ENCODE measurements at regions not wholly inside any gene's neighbourhood (a gene's known extent, or its start where the extent isn't known, plus 50 kb on each side); places are given as distances from the start of the nearest gene placed in this dataset.

GRCh38 chr12:4030929-4031702 is 157.9 kb upstream of the PARP11 start:
- H3K4me1 ChIP-seq (ENCODE audit: control insufficient read depth, insufficient read depth, low read length) = peaks cover 5% of the 10 kb centered on the region
- peak overlapping the region; percentile 93 for H3K27ac ChIP-seq (ENCODE audit: low read depth, low read length)
- H3K36me3 Mint-ChIP-seq (ENCODE audit: low read depth) = peaks cover 25% of the 10 kb centered on the region
- 8 to 12% methylated on average over 33 to 75 of the region's 75 CpGs for WGBS, 2 experiments (ENCODE audit: insufficient coverage in 1 of 2, insufficient read length in 1 of 2)
- peak overlapping the region; percentile 26 for H3K9ac ChIP-seq (ENCODE audit: extremely low read depth, low read length, poor library complexity, severe bottlenecking)
- H3K4me1 Mint-ChIP-seq = peaks cover 34% of the 10 kb centered on the region
- H3K4me3 Mint-ChIP-seq = peak overlapping the region; percentile 41
- peaks cover 77% of the 10 kb centered on the region for H3K27me3 Mint-ChIP-seq (ENCODE audit: insufficient read depth)
- TF ChIP-seq CTCF (conservative IDR thresholded peaks at IDR 0.05) = no peak
- H3K9me3 Mint-ChIP-seq = no peaks in the 10 kb centered on the region
- H3K4me3 ChIP-seq (ENCODE audit: low read length) = no peak overlapping the region
- DNase-seq = peak; percentile 99
- peak overlapping the region; percentile 92 for H3K27ac Mint-ChIP-seq
- no peaks in the 10 kb centered on the region for H3K27me3 ChIP-seq (ENCODE audit: control insufficient read depth, insufficient read depth, low read length, poor library complexity, severe bottlenecking)
- H3K36me3 ChIP-seq (ENCODE audit: control insufficient read depth, insufficient read depth, low read length) = no peaks in the 10 kb centered on the region
- no peaks in the 10 kb centered on the region for H3K9me3 ChIP-seq (ENCODE audit: control insufficient read depth, low read length)

DNA sequence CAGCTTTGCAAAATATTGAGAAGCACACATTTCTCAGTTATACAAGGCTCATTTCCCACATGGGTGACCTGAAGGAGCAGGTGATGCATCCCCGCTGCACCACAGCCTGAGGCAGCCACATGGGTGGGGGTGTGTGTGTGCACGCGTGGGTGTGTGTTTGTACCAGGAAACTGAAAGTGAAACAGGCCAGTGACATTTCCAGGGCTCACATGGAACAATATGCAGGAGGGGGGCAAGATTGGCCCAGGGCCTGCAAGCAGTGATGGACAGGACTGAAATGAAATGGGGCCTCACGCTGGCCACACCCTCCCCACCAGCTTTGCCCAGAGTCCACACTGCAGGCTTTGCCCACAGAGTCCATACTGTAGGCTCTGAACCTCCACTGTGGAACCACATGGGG is 154.2 kb upstream of the PARP11 start:
- H3K27me3 Mint-ChIP-seq (ENCODE audit: insufficient read depth) = peaks cover 58% of the 10 kb centered on the region
- H3K36me3 Mint-ChIP-seq (ENCODE audit: low read depth) = peaks cover 25% of the 10 kb centered on the region
- H3K36me3 ChIP-seq (ENCODE audit: control insufficient read depth, insufficient read depth, low read length) = no peaks in the 10 kb centered on the region
- H3K9me3 ChIP-seq (ENCODE audit: control insufficient read depth, low read length) = no peaks in the 10 kb centered on the region
- no peak overlapping the region for H3K9ac ChIP-seq (ENCODE audit: extremely low read depth, low read length, poor library complexity, severe bottlenecking)
- H3K4me3 Mint-ChIP-seq = no peak overlapping the region
- DNase-seq = no peak
- no peaks in the 10 kb centered on the region for H3K27me3 ChIP-seq (ENCODE audit: control insufficient read depth, insufficient read depth, low read length, poor library complexity, severe bottlenecking)
- H3K27ac Mint-ChIP-seq = no peak overlapping the region
- H3K4me1 Mint-ChIP-seq = peaks cover 64% of the 10 kb centered on the region
- TF ChIP-seq CTCF (conservative IDR thresholded peaks at IDR 0.05) = no peak
- H3K27ac ChIP-seq (ENCODE audit: low read depth, low read length) = no peak overlapping the region
- H3K9me3 Mint-ChIP-seq = no peaks in the 10 kb centered on the region
- no peak overlapping the region for H3K4me3 ChIP-seq (ENCODE audit: low read length)
- peaks cover 9% of the 10 kb centered on the region for H3K4me1 ChIP-seq (ENCODE audit: control insufficient read depth, insufficient read depth, low read length)
- 87 to 95% methylated on average over 3 to 4 of the region's 4 CpGs for WGBS, 2 experiments (ENCODE audit: insufficient coverage in 1 of 2, insufficient read length in 1 of 2)

DNA sequence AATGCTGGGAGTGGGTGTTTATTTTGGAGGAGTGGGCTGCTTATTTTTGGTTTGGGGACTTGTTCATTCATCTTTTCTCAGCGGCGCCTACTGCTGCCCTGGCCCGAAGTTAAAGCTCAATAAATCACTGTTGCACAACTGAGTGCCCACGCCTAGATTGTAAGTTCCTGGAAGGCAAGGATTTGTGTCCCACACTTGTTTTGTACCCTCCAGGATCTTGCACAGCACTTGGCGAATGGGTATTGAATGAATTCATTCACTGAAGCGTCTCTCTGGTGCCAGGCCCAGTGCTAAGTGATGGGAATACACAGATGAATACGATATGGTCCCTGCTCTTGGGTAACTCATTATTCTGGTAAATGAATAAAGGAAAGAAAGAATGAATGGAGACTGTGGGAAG is 153.3 kb upstream of the PARP11 start:
- Mint-ChIP-seq H3K27ac (peak overlapping the region; percentile 93), H3K4me1 (peaks cover 65% of the 10 kb centered on the region), H3K9me3 (no peaks in the 10 kb centered on the region), H3K4me3 (peak overlapping the region; percentile 69), H3K36me3 (ENCODE audit: low read depth) (peaks cover 25% of the 10 kb centered on the region), H3K27me3 (ENCODE audit: insufficient read depth) (peaks cover 50% of the 10 kb centered on the region)
- Histone ChIP-seq H3K9ac (ENCODE audit: extremely low read depth, low read length, poor library complexity, severe bottlenecking) (no peak overlapping the region), H3K36me3 (ENCODE audit: control insufficient read depth, insufficient read depth, low read length) (no peaks in the 10 kb centered on the region), H3K27me3 (ENCODE audit: control insufficient read depth, insufficient read depth, low read length, poor library complexity, severe bottlenecking) (no peaks in the 10 kb centered on the region), H3K4me1 (ENCODE audit: control insufficient read depth, insufficient read depth, low read length) (peaks cover 6% of the 10 kb centered on the region), H3K27ac (ENCODE audit: low read depth, low read length) (peak overlapping the region; percentile 91), H3K9me3 (ENCODE audit: control insufficient read depth, low read length) (no peaks in the 10 kb centered on the region), H3K4me3 (ENCODE audit: low read length) (no peak overlapping the region)
- DNase-seq = no peak
- no peak for TF ChIP-seq CTCF (conservative IDR thresholded peaks at IDR 0.05)
- WGBS, 2 experiments (ENCODE audit: insufficient coverage in 1 of 2, insufficient read length in 1 of 2) = 93 to 94% methylated on average over 6 to 7 of the region's 7 CpGs

Measured in endodermal cell (in vitro differentiated cells).